ENCODE measurements at regions not wholly inside any gene's neighbourhood (a gene's known extent, or its start where the extent isn't known, plus 50 kb on each side); places are given as distances from the start of the nearest gene placed in this dataset.

- no peak for DNase-seq
Observed at GRCh38 chr9:88326936-88327335, 61.3 kb upstream of the SPIN1 start.

- no peak for DNase-seq
Observed at GRCh38 chr9:88326015-88326414, 62.2 kb upstream of the SPIN1 start.

- DNase-seq = no peak
Observed at GRCh38 chr9:88322906-88323566, 65.2 kb upstream of the SPIN1 start.

GRCh38 chr9:88321764-88322163 lies 66.5 kb upstream of the SPIN1 start:
- no peak for DNase-seq

- no peak for DNase-seq
Observed at GRCh38 chr9:88320748-88321415, 67.4 kb upstream of the SPIN1 start.

GRCh38 chr9:88319936-88320747 lies 68.1 kb upstream of the SPIN1 start:
- no peak for DNase-seq

- no peak for DNase-seq
Observed at GRCh38 chr9:88313364-88314220, 74.7 kb upstream of the SPIN1 start.

GRCh38 chr9:88312517-88313103 lies 75.6 kb upstream of the SPIN1 start:
- no peak for DNase-seq

GRCh38 chr9:88312045-88312444 lies 76.2 kb upstream of the SPIN1 start:
- no peak for DNase-seq

- no peak for DNase-seq
Observed at GRCh38 chr9:88310310-88310980, 77.8 kb upstream of the SPIN1 start.

- DNase-seq = no peak
Observed at GRCh38 chr9:88308831-88309560, 79.2 kb upstream of the SPIN1 start.

- no peak for DNase-seq
Observed at GRCh38 chr9:88307136-88307535, 81.1 kb upstream of the SPIN1 start.

- no peak for DNase-seq
Observed at GRCh38 chr9:88303721-88304451, 84.4 kb upstream of the SPIN1 start.

GRCh38 chr9:88302579-88303324 lies 85.5 kb upstream of the SPIN1 start:
- DNase-seq = no peak

- DNase-seq = no peak
Observed at GRCh38 chr9:88300556-88300955, 87.7 kb upstream of the SPIN1 start.

- no peak for DNase-seq
Observed at GRCh38 chr9:88291856-88292255, 96.4 kb upstream of the SPIN1 start.

- no peak for DNase-seq
Observed at GRCh38 chr9:88291056-88291455, 97.2 kb upstream of the SPIN1 start.

- DNase-seq = no peak
Observed at GRCh38 chr9:88289532-88289931, 98.7 kb upstream of the SPIN1 start.

GRCh38 chr9:88287972-88288371 lies 100.3 kb upstream of the SPIN1 start:
- DNase-seq = no peak
